Activated CD4-positive, alpha-beta T cell treated with anti-CD3 and anti-CD28 coated beads, Interleukin-2, amount 50 U/mL, for 48 hours (primary cell): ENCODE measurements at regions not wholly inside any gene's neighbourhood (a gene's known extent, or its start where the extent isn't known, plus 50 kb on each side); places are given as distances from the start of the nearest gene placed in this dataset.

Experiments
- DNase-seq, 2 experiments: peaks; one replicate each; pipeline ENCODE4 v3.0.0-alpha.2; 2020

DNA sequence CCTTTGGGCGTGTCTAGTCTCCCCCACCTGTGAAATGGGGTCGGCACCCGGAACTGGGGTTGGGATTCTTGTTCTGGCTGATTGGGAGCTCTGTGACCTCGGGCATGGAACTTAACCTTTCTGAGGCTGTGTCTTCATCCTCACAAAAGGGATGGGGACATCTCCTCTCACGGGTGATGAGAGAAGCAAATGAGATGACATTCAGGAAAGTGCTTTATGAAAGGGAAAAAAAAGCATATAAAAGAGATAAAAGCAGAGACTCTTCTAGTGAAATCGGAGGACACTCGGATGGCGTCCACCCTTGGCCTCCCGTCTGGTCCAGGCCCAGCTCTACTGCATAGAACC, 98.9 kb downstream of the LRRC74A start:
- no peak for DNase-seq

DNA sequence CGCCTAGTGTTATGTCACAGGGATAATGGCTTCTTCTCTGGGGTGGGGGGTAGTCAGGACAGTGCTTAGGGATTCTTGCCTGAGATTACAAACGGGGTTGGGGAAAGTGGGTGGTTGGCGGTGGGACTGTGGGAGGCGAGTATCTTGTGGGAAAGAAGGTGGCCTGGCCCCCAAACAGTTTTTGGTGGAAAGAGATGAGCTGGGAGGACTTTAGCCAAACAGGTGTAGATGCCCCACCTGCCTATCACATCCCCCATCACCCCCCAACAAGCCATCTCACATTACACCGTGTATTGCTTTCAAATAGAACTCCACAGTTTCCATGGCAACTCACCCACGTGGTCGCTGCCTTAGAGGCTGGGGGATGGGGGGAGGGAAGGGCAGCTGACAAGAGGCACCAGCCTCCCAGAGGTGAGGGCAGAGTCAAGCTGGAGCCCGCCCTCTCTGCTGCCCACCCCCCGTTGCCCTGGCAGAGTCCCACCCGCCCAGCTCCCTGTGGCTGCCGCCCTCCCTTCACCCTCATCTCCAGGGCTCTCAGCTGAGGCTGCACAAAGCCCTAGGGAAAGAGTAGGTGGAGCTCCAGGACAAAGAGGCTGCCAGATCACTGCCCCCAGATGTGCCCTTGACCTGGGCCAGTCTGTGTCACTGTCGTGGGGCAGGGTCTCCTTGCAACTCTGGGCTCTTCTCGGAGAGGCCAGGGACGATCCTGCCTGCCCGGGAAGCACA, 98.3 kb downstream of the LRRC74A start:
- DNase-seq, result no peak

DNA sequence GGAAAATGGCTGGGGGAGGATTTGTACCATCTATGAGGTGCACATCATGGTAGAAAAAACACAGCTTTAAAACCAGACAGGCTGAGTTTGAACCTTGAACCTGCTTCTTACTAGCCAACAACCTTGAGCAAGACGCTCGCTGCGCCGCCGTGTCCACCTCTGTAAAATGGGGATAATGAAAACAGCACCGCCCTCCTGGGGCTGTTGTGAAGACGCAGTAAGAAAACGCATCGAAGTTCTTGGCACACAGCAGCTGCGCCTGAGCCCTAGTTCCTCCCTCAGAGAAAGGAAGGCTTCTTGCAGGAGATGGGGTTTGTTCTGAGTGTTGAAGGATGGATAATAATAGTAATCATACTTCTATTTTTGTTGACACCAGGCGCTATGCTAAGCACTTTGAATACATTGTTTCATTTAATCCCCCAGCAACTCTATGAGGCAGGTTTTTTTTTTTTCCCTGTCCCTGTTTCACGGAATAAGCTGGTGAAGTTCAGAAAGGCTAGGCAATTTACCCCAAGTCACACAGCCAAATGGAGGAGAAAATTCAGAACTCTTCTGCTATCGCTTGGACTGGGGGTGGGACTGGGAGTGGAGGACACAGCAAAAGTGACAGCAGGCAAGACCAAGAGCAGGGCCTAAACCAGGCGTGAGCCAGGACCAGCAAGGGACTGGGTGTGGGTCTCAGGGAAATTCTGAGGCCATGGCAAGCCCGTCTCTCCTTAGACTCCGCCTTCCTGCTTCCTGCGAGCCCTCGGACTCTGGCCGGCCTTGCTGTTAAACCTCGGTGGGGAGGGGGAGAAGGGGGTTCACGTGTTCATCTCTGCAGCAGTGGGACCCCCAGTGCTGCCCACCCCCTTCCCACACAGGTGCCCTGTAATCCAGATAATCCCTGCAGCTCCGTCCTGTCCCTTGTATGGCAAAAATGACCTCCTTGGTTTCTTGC, 97.5 kb downstream of the LRRC74A start:
- no peak for DNase-seq

DNA sequence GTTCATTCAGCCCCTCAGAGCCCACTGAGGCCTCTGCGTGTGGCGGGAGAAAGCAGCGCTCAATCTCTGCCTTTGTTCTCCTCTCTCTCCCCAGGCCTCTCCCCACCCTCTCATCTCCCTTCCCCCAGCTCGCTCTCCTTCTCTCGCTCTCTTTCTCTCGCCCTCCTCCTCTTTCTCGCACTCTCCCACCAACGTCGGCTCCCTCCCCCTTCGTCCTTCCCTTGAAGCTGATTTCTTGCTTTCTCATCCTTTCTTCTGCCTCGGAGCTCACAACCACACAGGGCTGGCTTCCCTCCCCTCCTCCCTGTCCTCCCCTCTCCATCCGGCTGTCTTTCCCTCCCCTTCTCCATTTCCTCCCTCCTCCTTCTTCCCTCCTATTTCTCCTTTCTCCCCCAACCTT, 96.4 kb downstream of the LRRC74A start:
- DNase-seq, result no peak

DNA sequence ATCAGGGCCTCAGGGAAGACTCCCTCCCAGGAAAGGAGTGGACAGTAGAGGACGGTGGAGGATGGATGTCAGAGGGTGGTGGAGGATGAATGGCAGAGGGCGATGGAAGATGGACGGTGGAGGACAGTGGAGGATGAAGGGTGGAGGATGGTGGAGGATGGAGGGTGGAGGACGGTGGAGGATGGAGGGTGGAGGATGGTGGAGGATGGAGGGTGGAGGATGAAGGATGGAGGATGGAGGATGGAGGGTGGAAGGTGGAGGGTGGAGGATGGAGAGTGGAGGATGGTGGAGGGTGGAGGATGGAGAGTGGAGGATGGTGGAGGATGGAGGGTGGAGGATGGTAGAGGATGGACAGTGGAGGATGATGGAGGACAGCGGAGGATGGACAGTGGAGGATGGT, 95.9 kb downstream of the LRRC74A start:
- DNase-seq, result no peak

DNA sequence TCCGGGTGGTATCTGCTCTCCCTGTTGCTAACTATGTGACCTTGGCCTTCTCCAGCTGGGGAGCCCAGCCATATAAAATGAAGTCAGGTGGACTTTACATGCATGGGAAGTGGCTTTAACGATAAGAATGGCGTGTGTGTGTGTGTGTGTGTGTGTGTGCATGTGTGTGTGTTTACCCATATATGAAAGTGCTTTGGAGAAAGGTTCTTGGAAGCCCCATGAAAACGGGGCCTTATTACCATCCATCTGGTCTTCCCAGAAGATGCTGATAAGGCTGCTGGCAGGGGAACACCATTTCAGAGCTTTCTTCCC, 94.8 kb downstream of the LRRC74A start:
- DNase-seq, result no peak

DNA sequence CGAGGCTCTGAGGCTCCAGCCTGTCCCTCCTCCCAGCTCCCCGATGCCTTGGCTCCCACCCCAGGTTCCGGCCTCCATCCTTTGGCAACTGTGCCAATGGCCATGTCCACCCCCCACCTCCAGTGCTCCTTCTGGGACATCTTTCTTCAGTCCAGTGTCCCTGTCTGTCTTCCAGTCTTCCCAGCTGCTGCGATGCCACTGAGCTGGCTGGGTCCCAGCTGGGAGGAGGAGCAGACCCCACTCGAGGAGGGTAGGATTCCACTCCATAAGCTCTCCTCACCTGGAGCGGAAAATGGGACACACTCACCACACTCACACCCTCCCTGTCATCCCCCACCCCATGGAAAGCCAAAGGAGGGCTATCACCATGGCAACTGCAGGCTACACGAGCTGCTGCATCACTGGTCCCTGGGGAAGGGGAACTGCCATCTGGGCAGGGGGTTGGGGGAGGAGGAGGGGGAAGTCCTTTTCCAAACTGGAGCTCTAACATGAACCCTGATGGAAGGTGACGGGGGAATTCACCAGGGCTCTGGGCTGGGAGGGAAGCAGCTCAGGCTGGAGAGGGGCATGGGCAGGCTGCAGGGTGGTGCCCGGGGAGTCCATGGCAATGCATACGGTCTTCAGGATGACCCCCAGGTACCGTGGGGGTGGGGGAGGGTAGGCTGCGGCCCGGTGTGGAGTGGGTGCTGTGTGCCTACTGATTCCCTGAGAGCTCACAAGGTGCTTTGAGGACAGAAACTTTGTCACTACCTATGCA, 94.3 kb downstream of the LRRC74A start:
- DNase-seq, result no peak

DNA sequence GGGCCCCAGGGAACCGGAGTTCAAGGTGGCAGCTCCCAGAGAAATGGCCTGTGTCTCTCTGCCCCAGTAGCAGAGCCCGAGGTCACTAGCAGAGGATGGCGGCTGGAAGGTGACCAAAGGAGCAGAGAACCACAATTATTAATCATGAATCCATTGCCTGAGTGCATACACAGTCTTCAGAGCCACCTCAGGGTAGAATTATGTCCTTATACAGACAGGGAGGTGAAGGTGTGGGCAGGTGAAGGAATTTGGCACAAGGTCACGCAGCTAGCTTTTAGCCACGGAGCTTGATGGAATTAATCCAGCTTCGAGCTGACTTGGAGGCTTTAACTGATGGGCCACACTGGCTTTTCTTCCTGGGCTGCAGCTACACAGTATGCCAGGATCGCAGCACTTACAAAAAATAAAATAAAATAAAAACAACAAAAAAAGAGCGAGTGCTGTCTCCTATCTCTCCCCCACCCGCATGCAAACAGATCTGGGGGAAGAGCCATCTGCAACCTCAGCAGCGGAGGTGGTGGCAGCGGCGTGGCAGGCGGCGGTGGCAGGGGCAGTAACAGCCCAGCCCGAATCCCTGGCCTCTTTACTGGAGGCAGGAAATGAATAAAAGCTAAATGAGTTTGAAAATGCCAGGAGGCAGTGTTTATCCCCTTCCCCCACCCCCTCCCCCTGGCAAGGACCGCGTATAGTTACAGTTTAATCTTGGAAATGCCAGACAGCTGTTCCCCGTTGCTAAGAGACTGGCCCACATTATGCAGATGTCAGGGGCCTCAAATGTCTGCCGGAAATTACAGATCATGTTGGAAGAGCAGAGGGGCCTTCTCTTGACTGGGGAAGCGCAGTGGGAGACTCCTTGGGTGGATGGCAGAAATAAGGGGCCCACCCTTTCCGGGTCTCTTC, 93.5 kb downstream of the LRRC74A start:
- peak in 1 of 2 experiments; percentile 34 for DNase-seq
